Kidney epithelial cell (primary cell): ENCODE measurements at regions not wholly inside any gene's neighbourhood (a gene's known extent, or its start where the extent isn't known, plus 50 kb on each side); places are given as distances from the start of the nearest gene placed in this dataset.

Experiments
- DNase-seq: peaks from one replicate; pipeline ENCODE4 v3.0.0-alpha.2; 2010; ENCODE audit warnings: low read depth
- H3K27me3 ChIP-seq: 2 replicates; pipeline ENCODE4 v1.6.0; 2011; ENCODE audit warnings: low read length; ENCODE audit not compliant: control insufficient read depth, insufficient read depth
- H3K36me3 ChIP-seq: 2 replicates; pipeline ENCODE4 v1.5.1; 2011; ENCODE audit warnings: low read length; ENCODE audit not compliant: control insufficient read depth, insufficient read depth
- H3K4me3 ChIP-seq: 2 replicates; pipeline ENCODE4 v1.5.1; 2011; ENCODE audit warnings: low read depth, mild to moderate bottlenecking, control low read depth, low read length
- TF ChIP-seq, protein P1 (sequence below): IDR thresholded peaks from 2 replicates; pipeline ENCODE4 v1.5.1; 2011; ENCODE audit warnings: mild to moderate bottlenecking, moderate library complexity, low read length, control low read depth, inconsistent platforms; ENCODE audit not compliant: insufficient read depth, poor library complexity, severe bottlenecking

DNA sequence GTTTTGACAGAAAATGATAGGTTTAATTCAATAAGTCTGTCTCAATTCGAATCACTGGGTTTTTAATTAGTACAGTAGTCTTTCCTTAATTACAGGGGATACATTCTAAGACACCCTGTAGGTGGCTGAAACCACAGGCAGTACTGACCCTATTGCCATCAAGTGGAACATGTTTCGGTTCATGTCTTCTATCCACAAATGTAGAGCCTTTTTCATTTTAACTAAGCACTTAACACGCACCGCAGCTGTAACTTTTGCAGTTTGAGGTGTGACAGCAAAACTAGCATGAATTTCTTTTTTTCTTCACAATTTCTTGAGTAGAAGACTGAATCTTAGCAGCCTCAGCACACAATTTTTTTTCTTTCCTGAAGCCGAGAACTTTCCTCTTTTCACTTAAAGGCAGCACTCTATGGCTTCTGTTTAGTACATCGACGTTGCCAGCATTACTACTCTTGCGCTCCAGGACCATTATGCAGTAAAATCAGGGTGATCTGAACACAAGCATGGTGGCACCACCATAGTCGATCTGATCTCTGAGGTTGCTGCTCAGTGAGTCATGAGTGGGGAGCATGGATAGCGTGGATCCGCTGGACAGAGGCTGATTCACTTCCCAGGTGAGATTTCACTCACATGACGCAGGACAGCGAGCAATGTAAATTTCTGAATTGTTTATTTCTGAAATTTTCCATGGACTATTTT lies 805.1 kb downstream of the RNF144A start:
- no peak for DNase-seq
- Histone ChIP-seq H3K27me3 (no peaks in the 10 kb centered on the region), H3K36me3 (no peaks in the 10 kb centered on the region), H3K4me3 (no peak overlapping the region)
- TF ChIP-seq, protein P1, sequence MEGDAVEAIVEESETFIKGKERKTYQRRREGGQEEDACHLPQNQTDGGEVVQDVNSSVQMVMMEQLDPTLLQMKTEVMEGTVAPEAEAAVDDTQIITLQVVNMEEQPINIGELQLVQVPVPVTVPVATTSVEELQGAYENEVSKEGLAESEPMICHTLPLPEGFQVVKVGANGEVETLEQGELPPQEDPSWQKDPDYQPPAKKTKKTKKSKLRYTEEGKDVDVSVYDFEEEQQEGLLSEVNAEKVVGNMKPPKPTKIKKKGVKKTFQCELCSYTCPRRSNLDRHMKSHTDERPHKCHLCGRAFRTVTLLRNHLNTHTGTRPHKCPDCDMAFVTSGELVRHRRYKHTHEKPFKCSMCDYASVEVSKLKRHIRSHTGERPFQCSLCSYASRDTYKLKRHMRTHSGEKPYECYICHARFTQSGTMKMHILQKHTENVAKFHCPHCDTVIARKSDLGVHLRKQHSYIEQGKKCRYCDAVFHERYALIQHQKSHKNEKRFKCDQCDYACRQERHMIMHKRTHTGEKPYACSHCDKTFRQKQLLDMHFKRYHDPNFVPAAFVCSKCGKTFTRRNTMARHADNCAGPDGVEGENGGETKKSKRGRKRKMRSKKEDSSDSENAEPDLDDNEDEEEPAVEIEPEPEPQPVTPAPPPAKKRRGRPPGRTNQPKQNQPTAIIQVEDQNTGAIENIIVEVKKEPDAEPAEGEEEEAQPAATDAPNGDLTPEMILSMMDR, result no peak

GRCh38 chr2:7724336-7724735 lies 807.1 kb downstream of the RNF144A start:
- Histone ChIP-seq H3K36me3 (no peaks in the 10 kb centered on the region), H3K27me3 (no peaks in the 10 kb centered on the region), H3K4me3 (no peak overlapping the region)
- TF ChIP-seq, protein P1, result no peak
- no peak for DNase-seq

DNA sequence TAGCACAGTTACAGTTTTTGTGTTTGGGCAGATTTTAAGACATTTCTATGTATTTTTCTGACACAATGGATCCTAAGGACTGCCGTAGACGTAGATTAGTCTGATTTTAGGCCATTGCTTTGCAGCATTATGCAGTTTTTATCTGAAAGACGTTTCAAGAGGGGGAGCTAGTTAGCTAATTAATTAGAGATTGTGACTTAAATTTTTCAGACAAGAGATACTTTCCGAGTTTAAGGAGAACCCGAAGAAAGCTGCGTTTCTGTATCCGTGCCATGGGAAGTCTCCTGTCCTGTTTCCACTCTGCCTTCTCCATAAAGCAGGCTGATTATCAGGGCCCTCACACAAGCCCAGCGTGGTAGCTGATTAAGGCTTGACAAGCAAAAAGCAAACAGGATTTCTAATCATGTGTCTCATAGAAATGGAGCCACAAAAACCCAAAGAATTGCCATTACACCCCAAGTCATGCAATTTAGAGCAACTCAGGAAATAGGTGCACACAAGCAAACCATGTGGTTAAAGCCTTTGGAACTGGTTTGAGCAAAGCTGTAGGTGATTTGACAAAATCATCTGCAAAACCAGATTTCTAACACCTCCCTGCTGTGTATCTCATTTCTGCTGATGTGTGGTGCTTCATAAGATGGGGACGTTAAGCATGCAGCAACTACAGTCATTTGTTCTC lies 808.1 kb downstream of the RNF144A start:
- TF ChIP-seq, protein P1, result no peak
- Histone ChIP-seq H3K36me3 (no peaks in the 10 kb centered on the region), H3K4me3 (no peak overlapping the region), H3K27me3 (no peaks in the 10 kb centered on the region)
- DNase-seq, result no peak

GRCh38 chr2:7725850-7726242 lies 808.6 kb downstream of the RNF144A start:
- no peaks in the 10 kb centered on the region for H3K27me3 ChIP-seq
- H3K4me3 ChIP-seq, result no peak overlapping the region
- no peak for DNase-seq
- H3K36me3 ChIP-seq, result no peaks in the 10 kb centered on the region
- TF ChIP-seq, protein P1, result no peak

- TF ChIP-seq, protein P1, result no peak
- no peak overlapping the region for H3K4me3 ChIP-seq
- DNase-seq, result no peak
- H3K36me3 ChIP-seq, result no peaks in the 10 kb centered on the region
- H3K27me3 ChIP-seq, result no peaks in the 10 kb centered on the region
These were observed 809.8 kb downstream of the RNF144A start for GRCh38 chr2:7726989-7727388.
